HCEC 1CT (cell line): ENCODE measurements at regions not wholly inside any gene's neighbourhood (a gene's known extent, or its start where the extent isn't known, plus 50 kb on each side); places are given as distances from the start of the nearest gene placed in this dataset.
A peak's percentile ranks its signal among the peaks of the same experiment; 100 is the strongest.

Source experiments
- DNase-seq: peaks from one replicate; pipeline ENCODE4 v3.0.0-alpha.2; 2017

GRCh38 chr14:100471441-100472093, 115.7 kb downstream of the BEGAIN start:
- DNase-seq: no peak

GRCh38 chr14:100472094-100472455, 115.1 kb downstream of the BEGAIN start:
- DNase-seq: no peak

GRCh38 chr14:100472491-100472890, 114.7 kb downstream of the BEGAIN start:
- DNase-seq: no peak

GRCh38 chr14:100473249-100473648, 114.0 kb downstream of the BEGAIN start:
- DNase-seq: no peak

- no peak for DNase-seq
Measured at GRCh38 chr14:100474196-100474595, 113.0 kb downstream of the BEGAIN start.

GRCh38 chr14:100475268-100475667, 111.9 kb downstream of the BEGAIN start:
- DNase-seq: no peak

GRCh38 chr14:100476012-100476822, 111.0 kb downstream of the BEGAIN start:
- DNase-seq: peak; percentile 90

- no peak for DNase-seq
Measured at GRCh38 chr14:100484531-100485267, 102.5 kb downstream of the BEGAIN start.

GRCh38 chr14:100486025-100486828, 101.0 kb downstream of the BEGAIN start:
- DNase-seq: peak; percentile 23
